ENCODE measurements at regions not wholly inside any gene's neighbourhood (a gene's known extent, or its start where the extent isn't known, plus 50 kb on each side); places are given as distances from the start of the nearest gene placed in this dataset.

- no peak overlapping the region for H3K4me2 ChIP-seq (ENCODE audit: extremely low read depth, insufficient read depth, low read length)
- no peaks in the 10 kb centered on the region for H3K9me3 ChIP-seq (ENCODE audit: control insufficient read depth, insufficient read depth, low read depth, low read length)
- DNase-seq (ENCODE audit: low read depth in 2 of 2), result no peak
- H3K4me3 ChIP-seq (replicated peaks in 1 of 4; ENCODE audit: control extremely low read depth in 1 of 4, insufficient read depth in 1 of 4, low read depth in 3 of 4, low read length in 4 of 4), result no peak overlapping the region
- no peak overlapping the region for H3K9ac ChIP-seq (ENCODE audit: insufficient read depth, low read length)
- no peak overlapping the region for H3K27ac ChIP-seq (ENCODE audit: insufficient read depth, low read length)
- no peaks in the 10 kb centered on the region for H4K20me1 ChIP-seq (ENCODE audit: control insufficient read depth, extremely low read depth, insufficient read depth, low read length)
- H3K79me2 ChIP-seq (ENCODE audit: control insufficient read depth, insufficient read depth, low read length), result no peaks in the 10 kb centered on the region
- TF ChIP-seq CTCF (conservative IDR thresholded peaks at IDR 0.05 in 1 of 2, IDR thresholded peaks at IDR 0.05 in 1 of 2; ENCODE audit: low read depth in 1 of 2, low read length in 2 of 2) (no peak), EZH2 (IDR thresholded peaks at IDR 0.05; ENCODE audit: low read length, missing control alignments) (no peak)
- H2AFZ ChIP-seq (ENCODE audit: low read length), result no peak overlapping the region
- no peaks in the 10 kb centered on the region for H3K27me3 ChIP-seq (ENCODE audit: control insufficient read depth, insufficient read depth, low read length)
- H3K36me3 ChIP-seq (ENCODE audit: control insufficient read depth, insufficient read depth, low read length), result no peaks in the 10 kb centered on the region
- no peaks in the 10 kb centered on the region for H3K4me1 ChIP-seq (ENCODE audit: control insufficient read depth, extremely low read depth, insufficient read depth, low read length)
Measured at GRCh38 chr5:15160091-15160490, 288.5 kb upstream of the ANKH start.

GRCh38 chr5:15159606-15160005, 288.0 kb upstream of the ANKH start:
- Histone ChIP-seq H3K9ac (ENCODE audit: insufficient read depth, low read length) (no peak overlapping the region), H3K4me3 (replicated peaks in 1 of 4; ENCODE audit: control extremely low read depth in 1 of 4, insufficient read depth in 1 of 4, low read depth in 3 of 4, low read length in 4 of 4) (no peak overlapping the region), H3K79me2 (ENCODE audit: control insufficient read depth, insufficient read depth, low read length) (no peaks in the 10 kb centered on the region), H3K36me3 (ENCODE audit: control insufficient read depth, insufficient read depth, low read length) (no peaks in the 10 kb centered on the region), H3K27ac (ENCODE audit: insufficient read depth, low read length) (no peak overlapping the region), H3K9me3 (ENCODE audit: control insufficient read depth, insufficient read depth, low read depth, low read length) (no peaks in the 10 kb centered on the region), H3K4me2 (ENCODE audit: extremely low read depth, insufficient read depth, low read length) (no peak overlapping the region), H3K27me3 (ENCODE audit: control insufficient read depth, insufficient read depth, low read length) (no peaks in the 10 kb centered on the region), H4K20me1 (ENCODE audit: control insufficient read depth, extremely low read depth, insufficient read depth, low read length) (no peaks in the 10 kb centered on the region), H2AFZ (ENCODE audit: low read length) (no peak overlapping the region), H3K4me1 (ENCODE audit: control insufficient read depth, extremely low read depth, insufficient read depth, low read length) (no peaks in the 10 kb centered on the region)
- no peak for DNase-seq (ENCODE audit: low read depth in 2 of 2)
- no peak for TF ChIP-seq EZH2 (IDR thresholded peaks at IDR 0.05; ENCODE audit: low read length, missing control alignments)
- TF ChIP-seq CTCF (conservative IDR thresholded peaks at IDR 0.05 in 1 of 2, IDR thresholded peaks at IDR 0.05 in 1 of 2; ENCODE audit: low read depth in 1 of 2, low read length in 2 of 2), result no peak

- Histone ChIP-seq H3K4me2 (ENCODE audit: extremely low read depth, insufficient read depth, low read length) (no peak overlapping the region), H3K79me2 (ENCODE audit: control insufficient read depth, insufficient read depth, low read length) (no peaks in the 10 kb centered on the region), H3K27ac (ENCODE audit: insufficient read depth, low read length) (no peak overlapping the region), H3K27me3 (ENCODE audit: control insufficient read depth, insufficient read depth, low read length) (peaks cover 2% of the 10 kb centered on the region), H3K4me3 (replicated peaks in 1 of 4; ENCODE audit: control extremely low read depth in 1 of 4, insufficient read depth in 1 of 4, low read depth in 3 of 4, low read length in 4 of 4) (no peak overlapping the region), H3K9me3 (ENCODE audit: control insufficient read depth, insufficient read depth, low read depth, low read length) (no peaks in the 10 kb centered on the region), H3K9ac (ENCODE audit: insufficient read depth, low read length) (no peak overlapping the region), H3K4me1 (ENCODE audit: control insufficient read depth, extremely low read depth, insufficient read depth, low read length) (no peaks in the 10 kb centered on the region), H4K20me1 (ENCODE audit: control insufficient read depth, extremely low read depth, insufficient read depth, low read length) (no peaks in the 10 kb centered on the region), H2AFZ (ENCODE audit: low read length) (no peak overlapping the region), H3K36me3 (ENCODE audit: control insufficient read depth, insufficient read depth, low read length) (no peaks in the 10 kb centered on the region)
- no peak for TF ChIP-seq CTCF (conservative IDR thresholded peaks at IDR 0.05 in 1 of 2, IDR thresholded peaks at IDR 0.05 in 1 of 2; ENCODE audit: low read depth in 1 of 2, low read length in 2 of 2)
- TF ChIP-seq EZH2 (IDR thresholded peaks at IDR 0.05; ENCODE audit: low read length, missing control alignments), result no peak
- DNase-seq (ENCODE audit: low read depth in 2 of 2), result no peak
Measured at GRCh38 chr5:15142458-15142857, 270.9 kb upstream of the ANKH start.
